K562 (cell line): ENCODE measurements at regions not wholly inside any gene's neighbourhood (a gene's known extent, or its start where the extent isn't known, plus 50 kb on each side); places are given as distances from the start of the nearest gene placed in this dataset.

Source experiments
- CC2D1A ChIP-seq: fragments of 450-650 bp; IDR thresholded peaks from 2 replicates; pipeline ENCODE4 v1.6.1; 2017; ENCODE audit warnings: mild to moderate bottlenecking
- ELF1 ChIP-seq: fragments of 200-800 bp; sonication (Bioruptor generic); IDR thresholded peaks from 2 replicates; pipeline ENCODE4 v1.6.1; 2016; ENCODE audit warnings: missing genetic modification characterization, missing compliant biosample characterization
- HNRNPH1 ChIP-seq: fragments of 200-400 bp; formaldehyde crosslinking; optimal IDR thresholded peaks from 2 replicates; pipeline ENCODE3; 2017; ENCODE audit warnings: low read depth, mild to moderate bottlenecking, low read length, moderate library complexity
- MTF1 ChIP-seq: fragments of 250-450 bp; sonication (Bioruptor Pico); IDR thresholded peaks from 2 replicates; pipeline ENCODE4 v1.9.0; 2021; ENCODE audit warnings: moderate library complexity, mild to moderate bottlenecking, inconsistent platforms, borderline replicate concordance
- POLR2AphosphoS5 ChIP-seq: IDR thresholded peaks from 2 replicates; pipeline ENCODE4 v1.6.1; 2011; ENCODE audit warnings: mild to moderate bottlenecking, low read depth, low read length, moderate library complexity; ENCODE audit not compliant: control insufficient read depth, insufficient read depth
- ZNF274 ChIP-seq: IDR thresholded peaks from 2 replicates; pipeline ENCODE4 v1.6.1; 2011; ENCODE audit warnings: low read depth, mild to moderate bottlenecking, low read length, moderate library complexity, borderline replicate concordance
- ZNF583 ChIP-seq: fragments of 250-450 bp; sonication (Bioruptor Pico); IDR thresholded peaks from 2 replicates; pipeline ENCODE4 v1.4.0; 2020
- TF ChIP-seq, protein P1 (sequence below): fragments of 150-350 bp; IDR thresholded peaks from 2 replicates; pipeline ENCODE4 v1.6.1; 2014; ENCODE audit warnings: low read depth, mild to moderate bottlenecking, low read length, borderline replicate concordance
- TF ChIP-seq, protein P2 (sequence below): fragments of 450-650 bp; IDR thresholded peaks from 2 replicates; pipeline ENCODE4 v1.6.1; 2016; ENCODE audit warnings: low read depth

DNA sequence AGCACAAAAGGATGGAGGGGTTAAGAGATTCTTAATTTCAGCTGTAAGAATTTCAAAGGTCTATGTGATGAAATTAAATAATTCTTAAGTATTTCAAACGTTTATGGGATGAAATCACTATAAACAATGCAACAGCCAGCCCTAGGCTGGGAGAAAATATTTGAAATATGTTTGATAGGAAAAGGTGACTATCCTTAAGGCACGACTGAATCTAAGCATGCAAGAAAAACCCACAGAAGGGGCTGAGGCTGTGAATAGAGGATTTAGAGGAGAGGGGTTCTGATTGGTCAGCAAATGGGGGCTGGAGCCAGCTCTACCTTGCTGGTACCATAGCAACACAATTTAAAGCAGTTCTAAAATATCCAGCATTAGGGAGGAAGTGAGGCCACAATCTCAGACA is 220.8 kb upstream of the ATP10A start (continued):
- TF ChIP-seq, protein P1, sequence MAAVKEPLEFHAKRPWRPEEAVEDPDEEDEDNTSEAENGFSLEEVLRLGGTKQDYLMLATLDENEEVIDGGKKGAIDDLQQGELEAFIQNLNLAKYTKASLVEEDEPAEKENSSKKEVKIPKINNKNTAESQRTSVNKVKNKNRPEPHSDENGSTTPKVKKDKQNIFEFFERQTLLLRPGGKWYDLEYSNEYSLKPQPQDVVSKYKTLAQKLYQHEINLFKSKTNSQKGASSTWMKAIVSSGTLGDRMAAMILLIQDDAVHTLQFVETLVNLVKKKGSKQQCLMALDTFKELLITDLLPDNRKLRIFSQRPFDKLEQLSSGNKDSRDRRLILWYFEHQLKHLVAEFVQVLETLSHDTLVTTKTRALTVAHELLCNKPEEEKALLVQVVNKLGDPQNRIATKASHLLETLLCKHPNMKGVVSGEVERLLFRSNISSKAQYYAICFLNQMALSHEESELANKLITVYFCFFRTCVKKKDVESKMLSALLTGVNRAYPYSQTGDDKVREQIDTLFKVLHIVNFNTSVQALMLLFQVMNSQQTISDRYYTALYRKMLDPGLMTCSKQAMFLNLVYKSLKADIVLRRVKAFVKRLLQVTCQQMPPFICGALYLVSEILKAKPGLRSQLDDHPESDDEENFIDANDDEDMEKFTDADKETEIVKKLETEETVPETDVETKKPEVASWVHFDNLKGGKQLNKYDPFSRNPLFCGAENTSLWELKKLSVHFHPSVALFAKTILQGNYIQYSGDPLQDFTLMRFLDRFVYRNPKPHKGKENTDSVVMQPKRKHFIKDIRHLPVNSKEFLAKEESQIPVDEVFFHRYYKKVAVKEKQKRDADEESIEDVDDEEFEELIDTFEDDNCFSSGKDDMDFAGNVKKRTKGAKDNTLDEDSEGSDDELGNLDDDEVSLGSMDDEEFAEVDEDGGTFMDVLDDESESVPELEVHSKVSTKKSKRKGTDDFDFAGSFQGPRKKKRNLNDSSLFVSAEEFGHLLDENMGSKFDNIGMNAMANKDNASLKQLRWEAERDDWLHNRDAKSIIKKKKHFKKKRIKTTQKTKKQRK = no peak
- TF ChIP-seq ZNF583 (no peak), CC2D1A (no peak), ZNF274 (no peak), POLR2AphosphoS5 (no peak), HNRNPH1 (no peak), ELF1 (tag) (no peak), MTF1 (CRISPR knock-in tag) (no peak)
- TF ChIP-seq, protein P2, sequence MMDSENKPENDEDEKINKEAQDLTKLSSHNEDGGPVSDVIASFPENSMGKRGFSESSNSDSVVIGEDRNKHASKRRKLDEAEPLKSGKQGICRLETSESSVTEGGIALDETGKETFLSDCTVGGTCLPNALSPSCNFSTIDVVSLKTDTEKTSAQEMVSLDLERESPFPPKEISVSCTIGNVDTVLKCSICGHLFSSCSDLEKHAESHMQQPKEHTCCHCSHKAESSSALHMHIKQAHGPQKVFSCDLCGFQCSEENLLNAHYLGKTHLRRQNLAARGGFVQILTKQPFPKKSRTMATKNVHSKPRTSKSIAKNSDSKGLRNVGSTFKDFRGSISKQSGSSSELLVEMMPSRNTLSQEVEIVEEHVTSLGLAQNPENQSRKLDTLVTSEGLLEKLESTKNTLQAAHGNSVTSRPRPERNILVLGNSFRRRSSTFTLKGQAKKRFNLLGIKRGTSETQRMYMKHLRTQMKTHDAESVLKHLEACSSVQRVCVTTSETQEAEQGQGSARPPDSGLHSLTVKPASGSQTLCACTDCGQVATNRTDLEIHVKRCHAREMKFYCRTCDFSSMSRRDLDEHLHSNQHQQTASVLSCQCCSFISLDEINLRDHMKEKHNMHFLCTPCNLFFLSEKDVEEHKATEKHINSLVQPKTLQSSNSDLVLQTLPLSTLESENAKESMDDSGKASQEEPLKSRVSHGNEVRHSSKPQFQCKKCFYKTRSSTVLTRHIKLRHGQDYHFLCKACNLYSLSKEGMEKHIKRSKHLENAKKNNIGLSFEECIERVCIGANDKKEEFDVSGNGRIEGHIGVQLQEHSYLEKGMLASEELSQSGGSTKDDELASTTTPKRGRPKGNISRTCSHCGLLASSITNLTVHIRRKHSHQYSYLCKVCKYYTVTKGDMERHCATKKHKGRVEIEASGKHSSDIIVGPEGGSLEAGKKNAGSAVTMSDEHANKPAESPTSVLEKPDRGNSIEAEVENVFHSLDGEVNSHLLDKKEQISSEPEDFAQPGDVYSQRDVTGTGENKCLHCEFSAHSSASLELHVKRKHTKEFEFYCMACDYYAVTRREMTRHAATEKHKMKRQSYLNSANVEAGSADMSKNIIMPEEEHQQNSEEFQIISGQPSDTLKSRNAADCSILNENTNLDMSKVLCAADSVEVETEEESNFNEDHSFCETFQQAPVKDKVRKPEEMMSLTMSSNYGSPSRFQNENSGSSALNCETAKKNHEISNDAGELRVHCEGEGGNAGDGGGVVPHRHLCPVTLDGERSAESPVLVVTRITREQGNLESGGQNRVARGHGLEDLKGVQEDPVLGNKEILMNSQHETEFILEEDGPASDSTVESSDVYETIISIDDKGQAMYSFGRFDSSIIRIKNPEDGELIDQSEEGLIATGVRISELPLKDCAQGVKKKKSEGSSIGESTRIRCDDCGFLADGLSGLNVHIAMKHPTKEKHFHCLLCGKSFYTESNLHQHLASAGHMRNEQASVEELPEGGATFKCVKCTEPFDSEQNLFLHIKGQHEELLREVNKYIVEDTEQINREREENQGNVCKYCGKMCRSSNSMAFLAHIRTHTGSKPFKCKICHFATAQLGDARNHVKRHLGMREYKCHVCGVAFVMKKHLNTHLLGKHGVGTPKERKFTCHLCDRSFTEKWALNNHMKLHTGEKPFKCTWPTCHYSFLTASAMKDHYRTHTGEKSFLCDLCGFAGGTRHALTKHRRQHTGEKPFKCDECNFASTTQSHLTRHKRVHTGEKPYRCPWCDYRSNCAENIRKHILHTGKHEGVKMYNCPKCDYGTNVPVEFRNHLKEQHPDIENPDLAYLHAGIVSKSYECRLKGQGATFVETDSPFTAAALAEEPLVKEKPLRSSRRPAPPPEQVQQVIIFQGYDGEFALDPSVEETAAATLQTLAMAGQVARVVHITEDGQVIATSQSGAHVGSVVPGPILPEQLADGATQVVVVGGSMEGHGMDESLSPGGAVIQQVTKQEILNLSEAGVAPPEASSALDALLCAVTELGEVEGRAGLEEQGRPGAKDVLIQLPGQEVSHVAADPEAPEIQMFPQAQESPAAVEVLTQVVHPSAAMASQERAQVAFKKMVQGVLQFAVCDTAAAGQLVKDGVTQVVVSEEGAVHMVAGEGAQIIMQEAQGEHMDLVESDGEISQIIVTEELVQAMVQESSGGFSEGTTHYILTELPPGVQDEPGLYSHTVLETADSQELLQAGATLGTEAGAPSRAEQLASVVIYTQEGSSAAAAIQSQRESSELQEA = no peak
- TF ChIP-seq, all 486 proteins: peak for 0
